GM21825 (cell line): ENCODE measurements at regions not wholly inside any gene's neighbourhood (a gene's known extent, or its start where the extent isn't known, plus 50 kb on each side); places are given as distances from the start of the nearest gene placed in this dataset.

Source experiments
- ATAC-seq: cut with Tn5 transposase; IDR thresholded peaks from one replicate; pipeline ENCODE4 v1.9.1; 2021; ENCODE audit warnings: mild to moderate bottlenecking, moderate library complexity; ENCODE audit not compliant: unreplicated experiment

DNA sequence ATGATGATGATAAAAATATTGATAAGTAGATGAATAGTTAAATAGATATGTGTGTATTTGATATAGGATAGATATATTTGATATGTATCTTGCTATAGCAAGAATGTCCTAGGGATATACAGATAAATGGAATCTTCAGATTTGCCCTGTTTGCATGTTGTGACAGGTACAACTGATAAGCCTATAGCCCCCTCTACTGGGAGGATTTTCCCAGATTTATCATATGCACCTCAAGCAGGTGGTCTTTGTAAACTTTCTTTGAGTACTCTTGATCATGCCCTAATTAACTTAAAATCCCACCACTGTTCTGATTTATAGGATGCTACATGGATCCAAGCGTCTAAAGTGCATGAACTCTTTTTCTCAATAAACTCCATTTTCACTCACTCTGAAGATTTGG is 1050.7 kb downstream of the SORCS3 start:
- no peak for ATAC-seq

DNA sequence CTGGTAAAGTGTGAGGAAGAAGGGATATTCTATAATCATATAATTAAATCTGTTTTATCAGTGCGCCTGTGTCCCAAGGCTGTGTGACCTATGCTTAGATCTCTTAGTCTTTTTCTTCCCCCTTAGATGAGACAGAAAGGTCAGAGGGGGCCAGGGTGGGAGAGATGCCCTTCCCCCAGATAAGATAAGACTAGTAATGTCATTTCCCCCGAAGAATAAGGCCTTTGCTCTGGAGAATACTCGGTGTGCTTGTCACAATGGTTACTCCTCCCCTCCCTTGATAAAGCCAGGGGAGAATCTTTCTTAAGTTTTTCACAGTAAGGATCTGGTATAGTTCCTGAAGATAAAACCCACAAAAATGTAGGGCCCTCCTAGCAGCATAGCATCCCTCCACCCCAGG is 1041.8 kb downstream of the SORCS3 start:
- no peak for ATAC-seq

DNA sequence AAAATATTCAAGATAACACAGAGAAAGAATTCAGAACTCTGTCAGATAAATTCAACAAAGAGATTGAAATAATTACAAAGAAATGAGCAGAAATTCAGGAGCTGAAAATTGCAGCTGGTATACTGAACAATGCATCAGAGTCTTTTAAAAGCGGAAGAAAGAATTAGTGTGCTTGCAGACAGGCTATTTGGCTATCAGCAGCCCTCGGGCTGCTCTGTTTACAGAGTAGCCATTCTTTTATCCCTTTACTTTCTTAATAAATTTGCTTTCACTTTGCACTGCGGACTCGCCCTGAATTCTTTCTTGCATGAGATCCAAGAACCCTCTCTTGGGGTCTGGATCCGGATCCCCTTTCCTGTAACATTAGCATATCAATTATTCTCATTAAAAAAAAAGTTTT is 1040.0 kb downstream of the SORCS3 start:
- no peak for ATAC-seq

DNA sequence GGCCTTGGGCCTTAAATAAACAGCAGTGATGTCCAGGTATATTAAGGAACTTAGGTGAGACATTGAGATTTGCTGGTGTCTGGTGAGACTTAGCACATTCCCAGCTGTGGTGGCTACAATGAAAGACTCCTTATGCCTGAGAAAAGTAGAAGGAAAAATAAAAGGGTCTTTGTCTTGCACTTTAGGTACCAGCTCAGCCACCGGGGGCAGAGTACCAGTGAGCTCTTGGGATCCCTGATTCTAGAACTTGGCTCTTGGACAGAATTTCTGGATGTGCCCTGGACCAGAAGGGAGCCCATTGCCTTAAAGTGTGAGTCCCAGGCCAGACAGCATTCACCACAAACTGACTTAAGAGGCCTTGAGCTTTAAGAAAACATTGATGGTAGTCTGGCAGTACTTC is 1038.7 kb downstream of the SORCS3 start:
- ATAC-seq = no peak

DNA sequence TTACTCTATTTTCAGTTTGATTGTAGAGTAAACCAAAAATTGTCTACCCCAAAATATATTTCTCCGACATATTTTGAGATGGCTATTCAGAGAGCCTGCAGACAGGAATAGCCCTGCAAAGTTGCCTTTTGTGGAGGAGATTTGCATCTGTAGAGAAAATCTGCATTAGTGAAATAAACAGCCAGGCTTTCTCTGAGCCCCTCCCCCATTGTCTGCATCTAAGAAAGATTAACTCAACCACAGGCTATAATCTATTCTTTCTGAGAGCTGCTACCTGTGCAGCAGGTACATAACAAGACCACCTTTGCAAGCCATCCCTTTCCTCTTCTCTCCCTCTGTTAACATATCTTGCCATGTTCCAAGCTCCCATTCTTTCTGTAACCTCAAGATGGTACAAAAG is 1034.2 kb downstream of the SORCS3 start:
- ATAC-seq = no peak

DNA sequence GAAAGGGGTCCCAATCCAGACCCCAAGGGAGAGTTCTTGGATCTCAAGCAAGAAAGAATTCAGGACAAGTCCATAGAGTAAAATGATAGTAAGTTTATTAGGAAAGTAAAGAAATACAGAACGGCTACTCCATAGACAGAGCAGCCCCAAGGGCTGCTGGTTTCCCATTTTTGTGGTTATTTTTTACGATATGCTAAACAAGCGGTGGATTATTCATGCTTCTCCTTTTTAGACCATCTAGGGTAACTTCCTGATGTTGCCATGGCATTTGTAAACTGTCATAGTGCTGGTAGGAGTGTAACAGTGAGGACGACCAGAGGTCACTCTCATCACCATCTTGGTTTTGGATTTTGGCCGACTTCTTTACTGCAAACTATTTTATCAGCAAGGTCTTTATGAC is 1033.4 kb downstream of the SORCS3 start:
- no peak for ATAC-seq

DNA sequence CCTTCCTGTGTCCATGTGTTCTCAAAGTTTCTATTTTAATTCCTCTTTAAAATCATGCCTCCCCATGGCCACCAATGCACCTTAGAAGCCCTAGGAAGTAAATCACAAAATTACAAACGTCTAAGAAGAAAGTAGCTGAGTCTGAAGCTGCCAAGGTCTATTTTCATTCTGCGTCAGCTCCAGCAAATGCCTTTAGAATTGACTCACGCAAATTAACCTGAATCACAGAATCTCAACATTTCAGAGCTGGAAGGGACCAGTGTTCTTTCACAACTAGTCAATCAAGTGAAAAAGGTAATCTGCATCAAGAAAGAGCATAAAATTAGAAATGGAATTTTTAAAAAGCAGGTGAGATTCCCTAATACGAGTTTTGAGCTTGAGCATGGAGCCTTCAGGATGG is 1017.6 kb downstream of the SORCS3 start:
- no peak for ATAC-seq

DNA sequence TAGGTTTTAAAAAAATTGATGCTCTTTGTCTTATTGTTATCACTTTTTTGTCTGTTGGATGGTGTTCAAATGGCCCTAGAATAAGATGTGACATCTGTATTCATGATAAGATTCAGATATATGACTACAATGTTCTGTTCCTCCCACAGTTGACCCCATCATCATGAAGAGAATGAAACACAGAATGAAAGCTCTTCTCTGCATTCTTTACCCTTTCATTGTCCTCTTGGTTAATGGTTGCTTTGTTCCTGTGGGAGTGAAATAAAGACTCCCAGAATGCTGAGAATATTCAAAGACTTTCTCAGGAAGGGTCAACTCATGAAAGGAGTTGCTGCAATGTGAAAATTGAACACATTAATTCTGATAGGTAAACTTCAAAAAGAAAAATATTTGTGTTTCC is 1015.8 kb downstream of the SORCS3 start:
- no peak for ATAC-seq

DNA sequence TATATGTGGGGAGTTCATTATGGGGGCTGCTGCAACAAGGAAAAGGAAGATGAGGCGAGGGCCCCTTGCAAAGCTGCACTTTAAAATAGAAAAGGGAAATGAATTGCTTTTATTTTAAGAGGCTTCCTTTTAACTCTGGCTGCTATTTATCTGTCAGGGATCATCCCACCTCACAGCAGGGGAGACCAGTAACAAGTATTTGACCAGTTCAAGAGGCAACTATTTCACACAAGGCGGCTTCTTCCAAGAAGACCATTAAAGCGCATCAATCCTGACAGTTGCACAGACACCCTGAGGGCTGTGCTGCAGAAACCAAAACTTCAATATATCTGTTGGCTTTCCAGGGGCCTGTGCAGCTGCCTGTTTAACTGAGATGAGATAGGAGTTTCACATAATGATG is 1009.2 kb downstream of the SORCS3 start:
- no peak for ATAC-seq

DNA sequence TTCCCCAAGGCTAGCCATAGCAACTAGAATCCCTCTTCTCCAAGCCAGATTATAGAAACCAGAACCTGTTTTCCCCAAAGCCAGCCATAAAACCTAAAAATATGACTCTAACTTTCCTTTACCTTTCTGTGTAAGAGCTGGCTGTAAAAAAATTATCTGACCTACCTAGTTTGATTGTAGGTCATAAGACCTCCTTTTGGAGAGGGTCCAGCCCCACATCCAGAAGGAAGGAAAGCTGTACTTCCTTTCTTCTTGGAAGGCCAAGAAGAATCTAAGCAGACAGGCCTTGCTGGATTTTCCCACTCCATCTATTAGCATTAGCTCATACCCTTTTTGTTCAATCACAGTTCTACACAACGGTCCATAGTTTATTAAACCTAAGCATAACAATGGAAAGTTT is 1006.3 kb downstream of the SORCS3 start:
- ATAC-seq = no peak

DNA sequence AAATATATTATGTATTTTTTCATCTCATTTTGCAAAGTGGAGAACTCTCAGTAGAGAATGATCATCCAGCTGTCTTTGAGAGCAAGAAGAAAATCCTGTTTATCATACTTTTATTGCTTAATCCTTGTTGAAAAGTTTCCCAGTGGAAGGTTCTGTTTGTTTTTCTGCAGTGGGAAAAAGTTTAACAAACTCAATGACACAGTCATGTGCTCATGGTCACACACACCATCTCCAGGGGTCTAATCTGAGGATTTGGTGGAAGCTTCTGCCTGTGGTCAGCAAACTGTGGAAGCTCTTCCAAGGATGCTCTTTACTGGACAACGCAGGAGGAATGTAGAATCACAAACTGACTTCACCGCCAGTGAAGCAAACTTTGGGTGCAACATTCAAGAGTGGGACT is 1003.9 kb downstream of the SORCS3 start:
- no peak for ATAC-seq

DNA sequence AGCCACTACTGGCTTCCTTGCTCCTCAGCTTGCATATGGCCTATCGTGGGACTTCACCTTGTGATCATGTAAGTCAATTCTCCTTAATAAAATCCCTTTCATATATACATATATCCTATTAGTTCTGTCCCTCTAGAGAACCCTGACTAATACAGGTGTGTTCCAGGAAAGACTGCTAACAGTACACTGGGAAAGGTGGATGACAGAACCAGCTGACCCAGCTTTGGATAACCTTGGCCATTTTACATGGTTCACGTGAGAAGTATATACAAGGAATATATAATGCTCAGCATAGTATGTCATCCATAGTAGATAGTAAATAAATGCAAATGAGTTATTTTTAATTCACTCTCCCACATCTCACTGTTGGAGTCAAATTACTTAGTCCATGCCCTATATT is 1003.5 kb downstream of the SORCS3 start:
- ATAC-seq = no peak

DNA sequence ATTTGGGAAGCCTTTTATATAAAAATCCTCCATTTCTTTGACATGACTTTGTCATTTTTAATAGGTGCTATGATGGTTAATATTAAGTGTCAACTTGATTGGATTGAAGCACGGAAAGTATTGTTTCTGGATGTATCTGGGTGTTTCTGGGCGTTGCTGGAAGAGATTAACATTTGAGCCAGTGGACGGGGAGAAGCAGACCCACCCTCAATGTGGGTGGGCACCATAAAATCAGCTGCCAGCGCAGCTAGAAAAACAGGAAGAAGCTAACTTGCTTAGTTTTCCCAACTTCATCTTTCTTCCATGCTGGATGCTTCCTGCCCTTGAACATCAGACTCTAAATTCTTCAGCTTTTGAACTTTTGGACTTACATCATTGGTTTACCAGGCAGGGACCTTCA is 1003.0 kb downstream of the SORCS3 start:
- no peak for ATAC-seq

DNA sequence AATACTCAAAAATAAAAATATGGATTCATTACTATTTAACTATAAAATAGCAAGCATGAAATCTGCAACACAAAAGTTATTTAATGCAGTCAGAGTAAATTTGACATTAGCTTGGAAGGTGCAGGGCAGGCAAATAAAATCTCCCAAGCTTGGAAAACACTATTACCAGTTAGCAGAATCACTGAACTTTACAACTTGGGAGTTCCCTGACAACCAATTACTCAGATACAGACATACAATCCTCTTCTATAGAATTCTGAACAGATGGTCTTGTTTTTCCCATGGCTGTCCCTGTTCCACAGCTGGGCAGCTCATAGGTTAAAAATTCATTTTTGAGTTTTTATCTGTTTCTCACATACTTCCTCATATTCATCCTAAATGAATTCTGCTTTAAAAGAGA is 1002.6 kb downstream of the SORCS3 start:
- no peak for ATAC-seq

DNA sequence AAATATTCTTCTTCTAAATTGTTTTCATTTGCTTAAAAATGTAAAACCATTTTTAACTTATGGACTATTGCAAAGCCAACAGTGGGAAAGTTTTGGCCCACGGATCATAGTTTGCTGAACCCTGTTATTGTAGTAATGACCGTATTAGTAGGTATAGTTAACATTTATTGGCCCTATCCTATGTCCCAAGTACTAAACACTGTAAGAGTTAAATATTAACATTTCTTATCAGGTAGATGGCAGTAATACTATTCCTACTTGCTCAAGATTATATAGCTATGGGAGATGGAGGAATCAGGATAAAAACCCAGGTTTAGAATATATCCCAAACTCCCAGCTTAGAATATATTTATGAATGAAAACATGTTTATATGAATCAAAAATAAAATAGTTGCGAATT is 993.2 kb downstream of the SORCS3 start:
- no peak for ATAC-seq

DNA sequence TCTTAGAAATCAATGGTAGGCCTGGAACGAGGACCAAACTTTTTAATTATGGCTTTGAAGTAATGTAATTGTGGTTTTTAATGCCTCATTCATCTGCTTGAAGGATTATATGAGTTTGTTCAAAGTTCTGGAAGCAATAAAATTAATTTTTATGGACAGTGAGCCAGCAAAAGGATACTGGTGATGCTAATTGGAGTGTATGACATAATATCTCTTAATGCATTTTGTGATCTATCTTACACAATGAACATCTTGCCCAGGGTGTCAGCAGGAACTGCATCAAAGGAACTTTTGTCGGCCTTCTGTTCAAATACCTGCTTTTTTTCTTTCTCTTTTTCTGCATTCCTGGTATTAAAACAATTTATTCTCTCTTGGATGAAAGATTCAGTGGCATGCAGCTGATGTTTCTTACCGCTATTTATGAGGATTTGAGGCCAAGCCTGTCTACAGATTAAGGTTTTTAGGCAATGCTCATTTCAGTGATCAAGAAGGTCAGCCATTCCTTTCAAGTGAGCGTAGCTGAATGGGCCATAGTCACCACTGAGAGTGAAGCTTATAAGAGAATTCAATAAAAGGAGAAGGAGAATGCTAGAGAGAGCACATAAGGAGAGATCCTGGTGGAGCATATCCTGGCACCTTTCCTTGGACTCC is 974.8 kb downstream of the SORCS3 start:
- ATAC-seq = no peak

DNA sequence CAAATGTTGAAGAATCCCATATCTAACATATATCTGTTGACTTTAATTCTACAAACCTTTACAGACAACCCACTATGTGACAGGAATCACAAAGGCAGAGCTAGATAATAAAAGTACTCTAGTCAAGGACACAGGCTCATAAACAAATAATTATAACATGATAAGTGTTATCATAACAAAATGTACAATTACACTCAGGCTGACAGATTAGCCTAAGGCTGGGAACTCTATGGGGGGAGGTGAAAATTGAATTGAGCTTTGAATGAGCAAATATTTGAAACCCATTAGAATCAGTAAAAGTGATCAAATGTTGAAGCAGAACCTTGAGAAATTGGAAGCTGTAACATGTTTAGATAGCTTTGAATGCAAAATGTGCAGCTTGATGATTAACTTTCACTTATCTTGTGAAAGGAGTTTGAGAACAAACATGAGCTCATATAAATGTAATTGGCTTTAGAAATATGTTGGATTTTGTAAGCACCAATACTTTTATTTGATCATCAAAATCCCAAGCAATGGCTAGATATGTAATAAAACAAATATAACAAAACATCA is 970.2 kb downstream of the SORCS3 start:
- ATAC-seq = no peak

DNA sequence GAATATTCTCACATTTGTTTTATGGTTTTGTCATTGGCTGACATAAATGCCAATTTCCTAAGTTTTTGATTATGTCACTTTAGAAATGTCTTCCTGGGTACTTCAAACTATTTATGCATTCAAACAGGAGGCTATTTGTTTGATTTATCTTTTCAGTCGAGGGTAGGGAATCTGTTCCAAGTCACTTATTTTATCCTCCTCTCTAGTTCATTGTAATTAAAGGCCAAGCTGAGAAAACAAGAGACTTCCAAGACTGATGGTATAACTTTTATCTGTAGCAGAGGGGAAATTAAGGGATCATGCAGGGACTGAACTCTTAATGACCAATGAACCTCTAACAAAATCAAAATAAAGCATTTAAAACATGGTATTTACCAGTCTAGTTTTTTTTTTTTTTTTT is 968.4 kb downstream of the SORCS3 start:
- ATAC-seq = no peak

DNA sequence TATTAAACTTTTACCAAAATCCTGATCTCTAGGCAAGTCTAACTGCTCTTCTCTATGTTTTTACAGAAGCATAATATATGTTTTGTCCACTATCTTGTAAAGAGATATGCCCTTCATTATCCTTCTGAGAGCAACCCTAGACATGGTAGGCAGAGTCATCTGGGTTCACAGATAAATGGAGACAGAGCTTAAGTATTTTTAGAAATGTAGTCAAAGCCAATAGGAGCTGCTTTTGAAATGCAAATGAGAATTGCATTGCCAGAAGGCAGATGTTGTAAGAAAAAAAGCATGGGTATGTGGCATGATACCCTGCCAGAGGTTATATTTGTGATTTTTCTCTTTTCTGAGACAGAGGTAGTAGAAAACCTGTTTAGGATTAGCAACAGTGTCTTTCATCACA is 964.8 kb downstream of the SORCS3 start:
- no peak for ATAC-seq

DNA sequence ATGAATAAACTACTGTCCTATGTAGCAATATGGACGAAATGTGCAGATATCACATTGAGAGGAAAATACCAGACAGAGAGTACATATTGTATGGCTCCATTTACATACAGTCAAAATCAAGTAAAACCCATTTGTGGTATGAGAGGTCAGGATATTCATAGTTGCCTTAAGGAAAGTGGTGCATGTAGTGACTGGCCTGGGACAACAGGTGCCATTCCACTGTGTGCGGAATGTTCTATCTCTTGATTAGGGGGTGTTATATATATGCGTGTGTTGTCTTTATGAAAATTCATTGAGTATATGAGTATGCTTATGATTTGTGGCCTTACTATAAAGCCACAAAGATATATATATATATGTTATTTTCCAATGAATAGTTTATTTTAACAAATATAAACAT is 964.0 kb downstream of the SORCS3 start:
- no peak for ATAC-seq

DNA sequence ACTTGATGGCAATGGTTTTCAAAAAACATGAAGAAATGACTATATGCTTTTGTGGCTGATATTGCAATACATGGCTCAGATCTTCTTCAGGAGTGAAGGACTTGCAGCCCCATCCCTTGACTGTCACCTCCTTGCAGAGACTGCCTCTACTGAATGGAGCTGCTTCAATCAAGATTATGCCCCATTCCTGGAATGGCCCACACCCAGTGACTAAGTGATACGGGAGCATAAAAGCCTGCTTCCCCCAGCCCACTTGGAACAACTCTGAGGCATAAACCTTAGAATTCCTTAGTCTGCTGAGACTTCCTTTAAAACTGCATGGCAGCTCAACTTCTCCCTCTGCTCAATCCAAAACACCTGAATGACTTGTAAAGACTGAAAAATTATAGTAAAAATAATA is 957.1 kb downstream of the SORCS3 start:
- no peak for ATAC-seq

DNA sequence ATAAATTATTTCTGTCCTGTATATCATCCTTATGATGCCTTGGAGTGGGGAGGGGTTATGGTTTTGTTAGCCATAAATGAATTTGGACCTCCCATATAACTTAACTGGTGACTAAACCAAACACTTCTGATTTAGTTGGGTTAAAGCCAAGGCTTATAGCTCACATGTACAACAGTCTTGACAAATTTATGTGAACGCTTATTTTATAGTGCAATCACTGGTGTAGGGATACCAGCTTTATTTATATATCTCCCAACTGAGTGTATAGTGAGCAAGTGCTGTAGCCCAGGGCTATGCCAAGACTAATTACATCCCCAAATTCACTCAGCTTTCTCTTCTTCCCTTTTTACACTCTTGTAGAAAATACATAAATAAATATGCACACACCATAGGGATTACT is 956.2 kb downstream of the SORCS3 start:
- no peak for ATAC-seq

DNA sequence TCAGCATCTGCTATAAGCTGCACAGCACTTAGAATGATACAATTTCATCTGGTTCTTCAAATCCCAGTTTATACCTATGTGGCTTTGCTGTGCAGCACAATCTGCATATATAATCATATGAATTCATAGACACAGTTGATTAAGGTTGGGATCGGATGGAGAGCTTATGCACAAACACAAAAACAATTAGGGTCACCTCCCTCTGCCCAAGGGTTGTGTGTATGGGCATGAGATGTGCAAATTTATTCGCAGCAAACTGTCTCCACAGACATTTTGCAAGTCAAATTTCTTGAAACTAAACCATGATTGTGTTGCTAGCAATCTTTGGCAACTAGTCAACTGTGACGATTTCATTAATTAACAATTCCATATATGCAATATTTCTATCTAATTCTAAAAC is 955.7 kb downstream of the SORCS3 start:
- ATAC-seq = no peak
